SK-N-SH treated with all-trans-retinoic acid at 6 μM for 48 hours (cell line): ENCODE measurements at regions not wholly inside any gene's neighbourhood (a gene's known extent, or its start where the extent isn't known, plus 50 kb on each side); places are given as distances from the start of the nearest gene placed in this dataset.

Experiments used
- ATAC-seq: fragments of 200-7000 bp; cut with Tn5 transposase; 3 replicates; pipeline ENCODE4 v1.9.1; 2020; ENCODE audit warnings: mild to moderate bottlenecking, moderate library complexity
- ARNTL ChIP-seq: fragments of 450-650 bp; formaldehyde crosslinking; IDR thresholded peaks from 2 replicates; pipeline ENCODE4 v1.5.0; 2020; ENCODE audit warnings: low read depth, mild to moderate bottlenecking, moderate library complexity, borderline replicate concordance
- BACH2 ChIP-seq: fragments of 250-450 bp; sonication (Bioruptor Pico); IDR thresholded peaks from 2 replicates; pipeline ENCODE4 v1.9.0; 2021; ENCODE audit warnings: mild to moderate bottlenecking, borderline replicate concordance
- CREB5 ChIP-seq: fragments of 250-450 bp; sonication (Bioruptor Pico); IDR thresholded peaks from 2 replicates; pipeline ENCODE4 v1.5.1; 2020; ENCODE audit warnings: low read depth, mild to moderate bottlenecking, moderate library complexity
- CSDC2 ChIP-seq: fragments of 250-450 bp; sonication (Bioruptor Pico); IDR thresholded peaks from 2 replicates; pipeline ENCODE4 v1.5.0; 2020; ENCODE audit warnings: mild to moderate bottlenecking, moderate library complexity
- CSRNP3 ChIP-seq: fragments of 250-450 bp; sonication (Bioruptor Pico); IDR thresholded peaks from 2 replicates; pipeline ENCODE4 v1.5.1; 2021; ENCODE audit warnings: mild to moderate bottlenecking, moderate library complexity
- ESRRG ChIP-seq: fragments of 250-450 bp; sonication (Bioruptor Pico); IDR thresholded peaks from 2 replicates; pipeline ENCODE4 v1.6.1; 2021; ENCODE audit warnings: mild to moderate bottlenecking
- GLIS3 ChIP-seq: fragments of 250-450 bp; sonication (Bioruptor Pico); IDR thresholded peaks from 2 replicates; pipeline ENCODE4 v1.5.0; 2020; ENCODE audit warnings: mild to moderate bottlenecking, moderate library complexity
- ISL1 ChIP-seq: fragments of 250-450 bp; sonication (Bioruptor Pico); IDR thresholded peaks from 2 replicates; pipeline ENCODE4 v2.1.2; 2022; ENCODE audit warnings: mild to moderate bottlenecking, moderate library complexity
- OSR1 ChIP-seq: fragments of 250-450 bp; sonication (Bioruptor Pico); IDR thresholded peaks from 2 replicates; pipeline ENCODE4 v1.8.0; 2022; ENCODE audit warnings: moderate library complexity, mild to moderate bottlenecking, inconsistent platforms
- PATZ1 ChIP-seq: fragments of 250-450 bp; sonication (Bioruptor Pico); IDR thresholded peaks from 2 replicates; pipeline ENCODE4 v1.8.0; 2020; ENCODE audit warnings: mild to moderate bottlenecking, moderate library complexity, borderline replicate concordance
- POU6F1 ChIP-seq: fragments of 250-450 bp; sonication (Bioruptor Pico); IDR thresholded peaks from 2 replicates; pipeline ENCODE4 v1.8.0; 2021; ENCODE audit warnings: low read depth, mild to moderate bottlenecking, moderate library complexity, borderline replicate concordance
- PPARA ChIP-seq: fragments of 250-450 bp; sonication (Bioruptor Pico); IDR thresholded peaks from 2 replicates; pipeline ENCODE4 v1.5.0; 2020; ENCODE audit warnings: mild to moderate bottlenecking, borderline replicate concordance
- RARB ChIP-seq: fragments of 250-450 bp; sonication (Bioruptor Pico); IDR thresholded peaks from 2 replicates; pipeline ENCODE4 v1.8.0; 2021; ENCODE audit warnings: mild to moderate bottlenecking, moderate library complexity
- SNAI2 ChIP-seq: fragments of 250-450 bp; sonication (Bioruptor Pico); IDR thresholded peaks from 2 replicates; pipeline ENCODE4 v1.5.0; 2020; ENCODE audit warnings: mild to moderate bottlenecking, moderate library complexity
- TCF4 ChIP-seq: fragments of 250-450 bp; sonication (Bioruptor Pico); IDR thresholded peaks from 2 replicates; pipeline ENCODE4 v1.8.0; 2021; ENCODE audit warnings: mild to moderate bottlenecking, moderate library complexity, borderline replicate concordance
- TOX ChIP-seq: fragments of 250-450 bp; sonication (Bioruptor Pico); IDR thresholded peaks from 2 replicates; pipeline ENCODE4 v1.8.0; 2021; ENCODE audit warnings: mild to moderate bottlenecking, moderate library complexity, borderline replicate concordance
- TSHZ2 ChIP-seq: fragments of 250-450 bp; sonication (Bioruptor Pico); IDR thresholded peaks from 2 replicates; pipeline ENCODE4 v1.5.0; 2020; ENCODE audit warnings: mild to moderate bottlenecking, moderate library complexity
- ZC3H10 ChIP-seq: fragments of 250-450 bp; sonication (Bioruptor Pico); IDR thresholded peaks from 2 replicates; pipeline ENCODE4 v1.5.1; 2021; ENCODE audit warnings: mild to moderate bottlenecking, moderate library complexity
- ZFP3 ChIP-seq: fragments of 250-450 bp; sonication (Bioruptor Pico); IDR thresholded peaks from 2 replicates; pipeline ENCODE4 v1.5.0; 2020; ENCODE audit warnings: mild to moderate bottlenecking, moderate library complexity
- ZFP30 ChIP-seq: fragments of 450-650 bp; formaldehyde crosslinking; IDR thresholded peaks from 2 replicates; pipeline ENCODE4 v1.5.0; 2022; ENCODE audit warnings: mild to moderate bottlenecking, moderate library complexity
- ZNF565 ChIP-seq: fragments of 450-650 bp; formaldehyde crosslinking; conservative IDR thresholded peaks from 2 replicates; pipeline ENCODE4 v1.5.0; 2020; ENCODE audit warnings: low read depth, mild to moderate bottlenecking, moderate library complexity
- ZNF70 ChIP-seq: fragments of 450-650 bp; formaldehyde crosslinking; IDR thresholded peaks from 2 replicates; pipeline ENCODE4 v1.5.0; 2020; ENCODE audit warnings: mild to moderate bottlenecking, moderate library complexity
- ZNF8 ChIP-seq: fragments of 450-650 bp; formaldehyde crosslinking; IDR thresholded peaks from 2 replicates; pipeline ENCODE4 v1.5.0; 2020; ENCODE audit warnings: mild to moderate bottlenecking, moderate library complexity

- TF ChIP-seq ARNTL (CRISPR knock-in tag) (no peak), ISL1 (CRISPR knock-in tag) (no peak), ZFP3 (CRISPR knock-in tag) (no peak), PPARA (CRISPR knock-in tag) (no peak)
These were observed 191.8 kb downstream of the TMEM114 start (continued) for GRCh38 chr16:8398548-8398947.

- no peak for ATAC-seq
- TF ChIP-seq ZFP3 (CRISPR knock-in tag) (no peak), GLIS3 (CRISPR knock-in tag) (no peak), ESRRG (no peak), ZNF565 (CRISPR knock-in tag) (no peak), SNAI2 (CRISPR knock-in tag) (no peak), ZNF8 (CRISPR knock-in tag) (no peak), PATZ1 (no peak), ZNF70 (CRISPR knock-in tag) (no peak), TSHZ2 (CRISPR knock-in tag) (no peak), ZFP30 (CRISPR knock-in tag) (no peak), TOX (CRISPR knock-in tag) (no peak), OSR1 (no peak), CSDC2 (CRISPR knock-in tag) (no peak)
- TF ChIP-seq, all 23 proteins: peak for 0
These were observed 193.1 kb downstream of the TMEM114 start for GRCh38 chr16:8397223-8397622.

- ATAC-seq = no peak
- TF ChIP-seq TCF4 (CRISPR knock-in tag) (no peak), ZFP3 (CRISPR knock-in tag) (no peak), BACH2 (CRISPR knock-in tag) (no peak), ARNTL (CRISPR knock-in tag) (no peak), ISL1 (CRISPR knock-in tag) (no peak), ZNF70 (CRISPR knock-in tag) (no peak), CREB5 (no peak), PATZ1 (no peak), TOX (CRISPR knock-in tag) (no peak), GLIS3 (CRISPR knock-in tag) (no peak), OSR1 (no peak), CSRNP3 (CRISPR knock-in tag) (no peak), RARB (CRISPR knock-in tag) (no peak), POU6F1 (CRISPR knock-in tag) (no peak), PPARA (CRISPR knock-in tag) (no peak), ZC3H10 (CRISPR knock-in tag) (no peak), ESRRG (no peak)
- TF ChIP-seq, all 23 proteins: peak for 0
These were observed 193.8 kb downstream of the TMEM114 start for GRCh38 chr16:8396463-8396862.
